Femur (tissue), 1 donor: ENCODE measurements at regions not wholly inside any gene's neighbourhood (a gene's known extent, or its start where the extent isn't known, plus 50 kb on each side); places are given as distances from the start of the nearest gene placed in this dataset.
A peak's percentile ranks its signal among the peaks of the same experiment; 100 is the strongest.
"Not testable (repeated sequence)": the region's sequence is repeated elsewhere in the genome, so short reads cannot be mapped to it uniquely, and the experiment has no call there.

Experiments used
- DNase-seq: peaks from one replicate; pipeline ENCODE4 v3.0.0-alpha.2; 2017

GRCh38 chr2:200102971-200103370 is 147.6 kb downstream of the MAIP1 start:
- DNase-seq: no peak

DNA sequence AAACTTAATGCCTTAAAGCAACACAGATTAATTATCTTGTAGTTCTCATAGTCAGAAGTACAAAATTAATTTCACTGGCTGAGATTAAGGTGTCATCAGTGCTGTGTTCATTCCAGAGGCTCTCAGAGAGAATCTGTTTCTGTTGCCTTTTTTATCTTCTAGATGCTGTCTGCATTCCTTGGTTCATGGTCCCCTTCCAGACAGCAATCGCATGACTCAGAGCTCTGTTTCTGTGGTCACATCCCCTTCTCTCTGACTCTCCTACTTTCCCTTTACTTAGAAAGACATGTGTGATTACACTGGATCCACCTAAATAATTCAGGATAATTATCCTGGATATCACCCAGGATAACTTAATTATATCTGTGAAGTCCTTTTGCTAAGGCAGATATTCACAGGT is 148.6 kb downstream of the MAIP1 start:
- no peak for DNase-seq

DNA sequence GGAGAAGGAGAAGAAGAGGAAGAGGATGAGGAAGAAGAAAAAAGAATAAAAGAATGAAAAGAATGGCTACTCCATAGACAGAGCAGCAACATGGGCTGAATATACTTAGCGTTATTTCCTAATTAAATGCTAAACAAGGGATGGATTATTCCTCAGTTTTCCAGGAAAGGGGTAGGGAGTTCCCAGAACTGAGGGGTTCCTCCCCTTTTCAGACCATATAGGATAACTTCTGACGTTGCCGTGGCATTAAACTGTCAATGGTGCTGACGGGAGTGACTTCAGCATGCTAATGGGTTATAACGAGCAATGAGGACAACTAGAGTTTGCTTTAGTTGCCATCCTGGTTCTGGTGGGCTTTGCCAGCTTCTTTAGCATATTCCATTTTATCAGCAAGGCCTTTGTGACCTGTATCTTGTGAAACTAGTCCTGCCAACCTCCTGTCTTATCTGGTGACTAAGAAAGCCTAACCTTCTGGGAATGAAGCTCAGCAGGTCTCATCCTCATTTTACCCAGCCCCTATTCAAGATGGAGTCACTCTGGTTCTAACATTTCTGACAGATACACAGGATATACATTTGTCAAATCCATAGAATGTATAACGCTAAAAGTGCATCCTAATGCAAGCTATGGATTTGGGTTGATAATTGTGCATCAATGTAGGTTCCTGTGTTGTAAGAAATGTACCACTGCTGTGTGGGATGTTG is 152.3 kb downstream of the MAIP1 start:
- no peak for DNase-seq

- DNase-seq: no peak
These were observed 154.0 kb downstream of the MAIP1 start for GRCh38 chr2:200109421-200109820.

GRCh38 chr2:200110381-200110780 is 155.0 kb downstream of the MAIP1 start:
- no peak for DNase-seq

DNA sequence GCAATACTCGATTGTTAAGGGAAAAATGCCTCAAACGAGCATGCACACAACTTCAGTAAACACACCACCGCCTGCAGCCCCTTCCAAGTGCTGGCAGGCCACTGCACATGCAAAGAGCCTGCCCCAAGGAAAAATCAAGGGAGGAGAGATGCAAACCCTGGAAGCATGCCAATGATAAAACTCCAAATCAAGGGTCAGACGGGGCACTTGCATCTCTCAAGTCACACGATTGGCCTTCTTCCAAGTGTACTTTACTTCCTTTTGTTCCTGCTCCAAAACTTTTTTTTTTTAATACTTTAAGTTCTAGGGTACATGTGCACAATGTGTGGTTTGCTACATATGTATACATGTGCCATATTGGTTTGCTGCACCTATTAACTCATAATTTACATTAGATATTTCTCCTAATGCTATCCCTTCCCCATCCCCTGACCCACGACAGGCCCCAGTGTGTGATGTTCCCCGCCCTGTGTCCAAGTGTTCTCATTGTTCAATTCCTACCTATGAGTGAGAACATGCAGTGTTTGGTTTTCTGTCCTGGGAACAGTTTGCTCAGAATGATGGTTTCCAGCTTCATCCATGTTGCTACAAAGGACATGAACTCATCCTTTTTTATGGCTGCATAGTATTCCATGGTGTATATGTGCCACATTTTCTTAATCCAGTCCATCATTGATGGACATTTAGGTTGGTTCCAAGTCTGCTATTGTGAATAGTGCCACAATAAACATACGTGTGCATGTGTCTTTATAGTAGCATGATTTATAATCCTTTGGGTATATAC is 157.8 kb downstream of the MAIP1 start:
- not testable (repeated sequence) for DNase-seq

GRCh38 chr2:200119236-200119635 is 163.9 kb downstream of the MAIP1 start:
- DNase-seq: no peak

DNA sequence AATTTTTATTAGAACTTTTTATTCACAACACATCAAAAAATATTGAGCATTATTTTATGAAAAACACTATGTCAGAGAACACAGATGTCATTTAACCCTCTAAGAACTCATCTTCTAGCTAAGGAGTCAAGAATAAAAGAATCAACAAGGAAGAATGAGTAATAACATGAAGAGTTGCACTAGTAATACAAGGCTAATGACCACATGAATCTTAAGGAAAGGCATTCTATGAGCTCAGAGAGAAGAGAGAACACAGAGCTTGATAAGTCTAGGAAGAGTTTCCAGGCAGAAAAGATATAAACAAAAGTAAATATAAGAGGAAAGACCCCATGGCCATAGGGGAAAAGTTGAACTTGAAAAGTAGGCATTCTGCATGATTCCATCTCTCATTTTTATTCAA is 166.5 kb downstream of the MAIP1 start:
- DNase-seq: no peak

GRCh38 chr2:200122683-200123082 is 167.3 kb downstream of the MAIP1 start:
- no peak for DNase-seq

GRCh38 chr2:200124665-200125368 is 169.4 kb downstream of the MAIP1 start:
- DNase-seq: not testable (repeated sequence)

DNA sequence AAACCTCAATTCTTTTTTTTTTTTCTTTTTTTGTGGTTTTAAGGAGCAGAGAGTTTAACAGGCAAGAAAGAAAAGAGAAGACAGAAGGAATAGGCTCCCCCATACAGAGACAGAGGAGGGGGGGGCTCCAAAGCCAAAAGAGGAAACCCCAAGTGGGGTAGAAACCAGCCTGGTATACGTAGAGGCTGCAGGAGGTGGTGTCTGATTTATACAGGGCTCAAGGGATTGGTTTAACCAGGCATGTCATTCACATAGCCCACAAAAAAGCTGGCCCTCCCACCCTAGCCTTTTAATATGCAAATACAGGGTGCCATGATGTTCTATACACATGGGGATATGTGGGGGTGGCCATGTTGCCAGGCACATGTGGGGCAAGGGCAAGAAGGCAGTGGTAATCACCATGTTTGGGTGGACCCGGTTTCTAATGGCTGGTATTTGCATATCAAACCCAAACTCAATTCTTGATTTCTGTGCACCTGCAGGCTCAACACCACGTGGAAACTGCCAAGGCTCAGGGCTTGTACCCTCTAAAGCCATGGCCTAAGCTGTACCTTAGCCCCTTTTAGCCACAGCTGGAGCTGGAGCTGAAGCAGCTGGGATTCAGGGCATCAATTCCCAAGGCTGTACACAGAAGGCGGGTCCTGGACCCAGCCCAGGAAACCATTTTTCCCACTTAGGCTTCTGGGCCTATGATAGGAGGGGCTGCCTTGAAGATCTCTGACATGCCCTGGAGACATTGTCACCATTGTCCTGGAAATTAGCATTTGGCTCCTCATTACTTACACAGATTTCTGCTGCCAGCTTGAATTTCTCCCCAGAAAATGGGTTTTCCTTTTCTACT is 170.3 kb downstream of the MAIP1 start:
- no peak for DNase-seq

DNA sequence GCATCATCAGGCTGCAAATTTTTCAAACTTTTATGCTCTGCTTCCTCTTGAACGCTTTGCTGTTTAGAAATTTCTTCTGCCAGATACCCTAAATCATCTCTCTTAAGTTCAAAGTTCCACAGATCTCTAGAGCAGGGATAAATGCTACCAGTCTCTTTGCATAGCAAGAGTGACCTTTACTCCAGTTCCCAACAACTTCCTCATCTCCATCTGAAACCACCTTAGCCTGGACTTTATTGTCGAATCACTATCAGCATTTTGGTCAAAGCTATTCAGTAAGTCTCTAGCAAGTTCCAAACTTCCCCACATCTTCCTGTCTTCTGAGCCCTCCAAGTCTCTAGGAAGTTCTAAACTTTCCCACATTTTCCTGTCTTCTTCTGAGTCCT is 170.9 kb downstream of the MAIP1 start:
- DNase-seq: not testable (repeated sequence)

DNA sequence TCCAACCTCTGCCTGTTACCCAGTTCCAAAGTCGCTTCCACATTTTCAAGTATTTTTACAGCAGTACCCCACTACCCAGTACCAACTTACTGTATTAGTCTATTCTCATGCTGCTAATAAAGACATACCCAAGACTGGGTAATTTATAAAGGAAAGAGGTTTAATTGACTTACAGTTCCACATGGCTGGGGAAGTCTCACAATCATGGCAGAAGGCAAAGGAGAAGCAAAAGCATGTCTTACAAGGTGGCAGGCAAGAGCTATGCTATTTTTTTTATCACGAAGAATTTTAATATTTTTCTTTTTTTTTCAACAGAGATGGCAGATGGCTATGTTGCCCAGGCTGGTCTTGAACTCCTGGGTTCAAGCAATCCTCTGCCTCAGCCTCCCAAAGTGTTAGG is 171.3 kb downstream of the MAIP1 start:
- not testable (repeated sequence) for DNase-seq

- DNase-seq: no peak
These were observed 172.5 kb downstream of the MAIP1 start for GRCh38 chr2:200127848-200128247.

DNA sequence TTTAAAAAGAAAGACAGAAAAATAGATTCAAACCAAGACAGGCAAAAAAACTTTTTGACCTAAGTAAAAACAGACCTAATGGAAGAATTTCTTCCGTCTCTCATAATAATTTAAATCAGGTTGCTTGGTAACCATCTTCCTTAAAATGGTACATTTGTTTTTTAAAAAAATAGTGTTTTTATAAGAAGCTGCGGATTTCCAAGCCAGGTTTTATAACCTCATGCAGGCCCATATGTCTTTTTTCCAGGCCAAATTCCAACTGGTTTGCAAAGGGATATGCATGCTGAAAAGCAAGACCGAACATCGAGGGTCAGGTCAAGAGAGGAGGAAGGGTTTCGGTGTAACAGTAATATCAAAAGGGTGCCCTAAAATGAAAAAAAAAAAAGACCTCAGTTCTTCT is 172.9 kb downstream of the MAIP1 start:
- peak; percentile 65 for DNase-seq

DNA sequence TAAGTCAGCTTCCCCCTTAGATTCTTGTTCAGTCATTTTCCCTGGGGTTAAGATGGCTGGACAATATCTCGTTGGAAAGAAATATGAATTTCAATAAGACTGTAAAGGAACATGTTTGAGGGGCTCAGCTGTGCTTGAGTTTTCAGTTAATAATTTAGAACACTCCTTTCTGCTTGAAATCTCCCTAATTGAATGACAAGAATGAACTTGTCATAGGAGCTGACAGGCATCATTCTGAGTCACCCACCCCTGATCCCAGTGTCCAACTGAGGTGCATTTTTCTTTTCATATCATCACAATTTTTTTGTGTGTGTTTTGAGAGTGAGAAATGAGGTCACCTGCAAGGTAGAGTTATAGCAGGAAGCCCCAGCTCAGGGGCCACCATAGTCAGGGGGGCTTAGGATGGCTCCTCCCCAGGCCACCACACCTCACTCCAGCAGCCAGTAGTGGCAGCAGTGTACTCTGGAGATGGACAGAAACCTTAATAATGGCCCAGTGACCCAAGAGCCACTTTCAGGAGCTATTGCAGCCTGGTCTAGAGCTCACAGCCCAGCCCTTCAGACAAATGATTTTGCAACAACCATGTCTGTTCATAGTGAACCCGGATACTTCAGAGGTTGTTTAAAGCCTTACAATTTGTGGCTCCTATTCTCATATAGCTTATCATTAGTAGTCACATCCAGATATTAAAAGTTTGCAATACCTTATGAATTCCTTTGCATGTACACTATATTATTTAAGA is 174.5 kb downstream of the MAIP1 start:
- no peak for DNase-seq

DNA sequence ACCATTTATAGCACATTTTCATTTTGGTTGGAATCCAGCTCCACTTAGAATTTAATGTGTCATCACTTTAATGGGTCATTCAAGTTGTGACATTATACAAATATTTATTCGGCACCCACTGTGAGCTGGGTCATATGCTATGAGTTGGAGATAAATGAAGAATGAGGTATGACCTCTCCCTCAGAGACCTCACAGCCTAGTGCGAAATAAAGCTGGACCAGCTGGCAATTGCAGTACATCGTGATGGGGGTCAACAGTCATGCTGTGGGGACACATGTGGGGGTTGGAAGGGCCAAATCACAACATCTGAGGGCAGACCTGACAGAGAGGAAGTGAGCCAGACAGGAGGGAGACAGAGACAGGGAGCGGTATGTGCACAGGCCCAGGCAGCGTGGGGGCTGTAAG is 175.4 kb downstream of the MAIP1 start:
- DNase-seq: no peak

GRCh38 chr2:200131307-200131706 is 175.2 kb upstream of the SPATS2L start:
- no peak for DNase-seq

- no peak for DNase-seq
These were observed 171.4 kb upstream of the SPATS2L start for GRCh38 chr2:200135082-200135481.

- no peak for DNase-seq
These were observed 169.8 kb upstream of the SPATS2L start for GRCh38 chr2:200136655-200137054.

DNA sequence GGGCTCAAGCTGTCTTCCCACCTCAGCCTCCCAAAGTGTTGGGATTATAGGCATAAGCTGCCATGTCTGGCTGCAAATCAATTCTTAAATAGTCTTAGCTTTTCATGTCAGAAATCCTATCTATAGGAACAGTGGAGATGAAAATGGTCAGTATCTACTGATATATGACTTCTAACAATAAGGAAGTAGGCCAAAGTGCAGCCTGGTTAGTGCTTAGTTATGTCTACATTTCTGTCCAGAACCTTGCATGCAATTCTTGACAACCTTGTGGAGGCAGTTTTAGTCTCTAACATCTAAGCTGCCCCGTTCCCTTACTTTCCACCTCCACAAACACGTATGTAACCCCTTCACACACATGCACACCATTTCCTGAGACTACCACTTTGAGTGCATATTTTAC is 169.2 kb upstream of the SPATS2L start:
- DNase-seq: no peak

DNA sequence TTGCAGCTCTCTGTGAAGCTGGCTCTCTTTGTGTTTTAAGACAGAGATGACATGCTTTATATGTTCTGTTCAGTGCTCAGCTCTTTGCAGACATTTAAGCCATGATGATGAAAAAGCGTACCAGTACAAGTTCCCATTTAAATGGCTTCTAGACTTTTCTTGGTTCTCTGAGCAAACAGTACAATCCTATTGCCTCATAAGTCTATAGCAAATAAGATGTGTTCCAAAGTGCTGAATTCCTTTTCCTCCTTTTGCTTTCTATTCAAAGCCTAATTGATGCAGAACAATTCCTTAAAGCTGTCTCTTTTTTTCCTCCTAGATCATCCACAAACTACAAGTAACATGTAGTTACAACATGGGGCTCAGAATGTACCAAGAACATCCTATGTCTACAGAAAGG is 168.8 kb upstream of the SPATS2L start:
- DNase-seq: no peak
